HG02571 (cell line): ENCODE measurements at regions not wholly inside any gene's neighbourhood (a gene's known extent, or its start where the extent isn't known, plus 50 kb on each side); places are given as distances from the start of the nearest gene placed in this dataset.

Source experiments
- ATAC-seq: cut with Tn5 transposase; IDR thresholded peaks from one replicate; pipeline ENCODE4 v1.9.1; 2021; ENCODE audit warnings: mild to moderate bottlenecking, moderate library complexity; ENCODE audit not compliant: unreplicated experiment

DNA sequence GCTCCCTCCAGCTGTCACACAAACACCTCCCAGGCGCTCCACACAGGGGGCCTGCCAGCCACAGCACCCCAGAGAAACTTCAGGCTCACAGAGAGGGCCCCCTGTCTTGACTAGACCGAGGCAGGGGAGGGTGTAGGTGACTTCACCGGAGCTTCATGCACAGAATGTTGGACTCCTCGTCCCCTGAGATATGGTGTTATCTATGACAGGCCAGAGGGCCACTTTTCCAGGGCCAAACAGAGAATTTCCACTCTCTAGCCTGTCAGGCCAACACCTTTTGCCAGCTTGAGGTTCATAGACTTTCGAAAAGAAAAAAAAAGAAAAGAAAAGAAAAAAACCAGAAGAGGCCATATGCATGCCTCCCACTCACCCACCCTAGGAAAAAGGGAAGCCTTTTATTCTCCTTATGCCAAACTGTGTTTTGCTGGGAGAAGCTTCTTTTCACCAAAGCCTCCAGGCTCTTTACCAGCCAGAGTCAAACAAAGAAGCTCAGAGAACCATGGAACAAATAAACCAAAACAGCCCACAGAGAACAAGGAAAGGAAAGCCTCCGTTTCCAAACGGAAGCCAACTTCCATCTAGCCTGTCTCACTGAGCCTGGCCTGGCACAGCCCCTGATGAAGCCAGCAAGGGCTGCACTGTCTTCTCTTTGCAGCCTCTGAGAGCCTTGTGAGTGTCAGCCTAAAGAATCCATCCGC, 313.2 kb upstream of the JARID2 start:
- ATAC-seq = no peak

DNA sequence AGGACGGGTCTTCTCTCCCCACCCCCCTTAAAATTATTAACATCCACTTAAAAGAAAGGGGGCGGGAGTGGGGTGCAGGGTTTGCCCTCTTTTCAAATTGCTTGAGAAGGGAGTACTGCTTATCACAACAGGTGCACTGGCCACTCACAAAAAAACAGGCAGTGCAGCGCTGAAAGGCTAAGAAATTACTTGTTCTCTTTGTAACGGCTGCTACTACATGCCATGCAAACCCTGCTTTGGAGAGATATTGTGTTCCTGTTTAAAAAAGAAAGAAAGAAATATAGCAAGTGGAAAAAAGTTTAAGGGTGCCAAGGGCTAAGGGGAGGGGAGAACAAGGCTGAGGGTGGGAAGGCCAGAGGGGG, 312.7 kb upstream of the JARID2 start:
- ATAC-seq = no peak

DNA sequence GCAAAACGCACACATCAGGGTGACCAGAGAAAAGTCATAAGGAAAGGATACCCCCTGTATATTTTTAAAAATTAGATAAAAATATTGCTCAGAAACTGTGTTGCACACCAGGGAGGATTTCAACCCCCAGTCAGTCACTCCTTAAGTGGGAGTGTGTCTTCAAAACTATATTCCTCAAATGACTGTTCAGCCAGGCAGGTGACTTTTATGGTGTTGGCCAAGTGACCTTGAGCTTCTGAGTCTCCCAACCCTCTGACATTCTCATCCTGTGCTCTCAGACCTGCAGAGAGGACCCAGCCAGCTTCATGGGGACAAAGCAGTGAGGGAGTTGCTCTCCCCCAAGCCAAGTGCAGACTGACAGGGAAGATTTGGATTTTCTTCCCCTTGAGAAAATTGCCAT, 311.9 kb upstream of the JARID2 start:
- ATAC-seq = no peak

DNA sequence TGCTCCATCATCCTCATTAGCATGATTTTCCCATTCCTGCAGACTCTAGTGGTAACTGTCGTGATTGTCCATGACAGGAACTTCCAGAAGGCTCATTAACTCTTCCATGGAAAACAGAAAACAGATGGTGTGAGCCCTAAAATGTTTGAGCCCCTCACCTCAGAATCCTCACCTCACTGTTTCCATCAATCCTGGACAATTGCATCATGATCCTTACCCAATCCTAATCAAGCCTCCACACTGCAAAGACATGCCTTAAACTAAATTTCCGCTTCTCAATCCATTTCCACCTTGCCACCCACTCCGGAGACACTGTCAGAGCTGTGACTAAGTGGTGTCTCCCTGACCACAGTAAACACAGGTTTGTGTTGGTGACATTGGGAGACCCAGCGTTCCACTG, 311.0 kb upstream of the JARID2 start:
- no peak for ATAC-seq

DNA sequence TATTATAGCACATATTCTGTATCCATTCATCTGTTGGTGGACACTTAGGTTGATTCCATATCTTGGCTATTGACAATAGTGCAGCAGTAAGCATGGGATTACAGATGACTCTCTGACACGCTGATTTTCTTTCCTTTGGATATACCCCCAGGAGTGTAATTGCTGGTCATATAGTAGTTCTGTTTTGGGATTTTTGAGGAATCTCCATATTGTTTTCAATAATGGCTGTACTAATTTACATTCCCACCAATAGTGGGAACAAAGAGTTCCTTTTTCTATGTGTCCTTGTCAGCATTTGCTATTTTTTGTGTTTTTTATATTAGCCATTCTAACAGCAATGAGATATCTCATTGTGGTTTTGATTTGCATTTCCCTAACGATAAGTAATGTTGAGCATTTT, 309.0 kb upstream of the JARID2 start:
- ATAC-seq = no peak

DNA sequence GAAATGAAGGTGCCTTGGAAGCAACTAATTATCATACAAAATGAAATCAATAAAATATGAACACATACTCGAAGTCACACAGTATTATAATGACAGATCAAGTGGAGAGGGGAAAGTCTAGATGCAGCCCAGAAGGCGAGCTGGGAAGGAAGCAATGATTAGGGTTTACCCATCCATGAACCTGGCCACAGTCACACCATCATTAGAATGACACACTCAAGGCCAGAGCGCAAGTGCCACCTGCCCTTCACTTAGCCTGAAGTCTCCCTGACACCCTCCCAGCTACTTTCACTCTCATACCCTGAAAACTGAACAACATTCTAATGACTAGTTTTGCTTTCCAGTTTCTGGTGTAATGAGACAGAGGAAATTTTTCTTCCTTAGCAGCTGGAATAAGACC, 302.8 kb upstream of the JARID2 start:
- no peak for ATAC-seq

DNA sequence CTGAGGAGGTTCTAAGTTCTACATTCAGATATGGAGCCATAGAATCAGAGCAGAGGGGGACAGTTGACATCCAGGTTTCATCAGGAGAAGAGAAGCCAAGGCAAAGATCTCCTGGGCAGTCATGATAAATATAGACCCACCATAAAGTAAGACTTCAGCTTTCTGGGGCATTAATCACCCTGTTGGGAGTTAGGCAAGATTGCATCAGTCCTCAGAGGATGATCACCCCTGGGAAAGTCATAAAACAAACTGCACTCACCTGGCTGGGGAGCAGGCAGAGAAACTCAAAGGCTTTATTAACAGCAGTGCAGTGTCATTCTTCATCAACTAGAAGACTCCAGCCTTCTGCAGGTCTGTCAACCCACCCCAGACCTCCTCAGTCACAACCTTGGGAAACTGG, 301.3 kb upstream of the JARID2 start:
- ATAC-seq = no peak

DNA sequence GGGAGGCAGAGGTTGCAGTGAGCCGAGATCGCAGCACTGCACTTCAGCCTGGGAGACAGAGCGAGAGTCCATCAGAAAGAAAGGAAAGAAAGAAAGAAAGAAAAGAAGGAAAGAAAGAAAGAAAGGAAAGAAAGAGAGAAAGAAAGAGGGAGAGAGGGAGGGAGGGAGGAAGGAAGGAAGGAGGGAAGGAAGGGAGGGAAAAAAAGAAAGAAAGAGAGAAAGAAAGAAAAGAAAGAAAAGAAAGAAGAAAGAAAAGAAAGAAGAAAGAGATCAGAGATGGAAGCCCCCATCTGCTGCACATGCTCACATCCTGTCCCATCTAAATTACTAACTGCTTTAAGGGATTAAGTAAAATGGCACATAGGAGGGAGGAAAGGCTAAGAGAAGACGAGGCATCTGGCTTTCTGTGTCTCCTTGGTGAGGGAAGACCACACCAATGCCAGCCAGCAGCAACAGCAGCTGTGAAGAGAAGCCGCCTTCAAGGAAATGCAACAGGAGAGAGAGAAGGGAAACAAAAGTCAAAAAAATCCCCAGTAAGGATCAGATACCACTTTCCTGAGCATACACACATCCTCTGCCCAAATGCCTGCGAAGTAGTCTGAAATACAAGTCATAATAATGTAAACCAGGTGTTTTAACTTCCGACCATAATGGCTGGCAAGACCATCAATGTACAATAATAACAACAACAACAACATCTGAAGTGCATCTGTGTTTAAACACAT, 300.2 kb upstream of the JARID2 start:
- no peak for ATAC-seq

DNA sequence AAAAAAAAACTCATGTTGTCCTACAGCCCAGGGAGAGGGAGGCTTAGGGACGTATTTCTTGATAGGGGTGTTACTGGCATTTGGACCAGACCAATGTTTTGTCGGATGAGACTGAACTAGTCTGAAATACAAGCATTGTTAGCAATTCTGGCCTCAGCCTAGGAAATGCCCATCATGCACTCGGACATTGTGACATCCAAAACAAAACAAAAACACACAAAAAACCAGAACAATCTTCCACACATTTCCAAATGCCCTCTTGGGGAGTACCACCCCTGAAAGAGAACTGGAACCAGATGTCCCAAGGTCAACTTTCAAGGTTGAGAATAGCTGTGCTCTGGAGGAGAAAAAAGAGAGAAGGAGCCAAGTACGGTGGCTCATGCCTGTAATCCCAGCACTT, 299.1 kb upstream of the JARID2 start:
- no peak for ATAC-seq

DNA sequence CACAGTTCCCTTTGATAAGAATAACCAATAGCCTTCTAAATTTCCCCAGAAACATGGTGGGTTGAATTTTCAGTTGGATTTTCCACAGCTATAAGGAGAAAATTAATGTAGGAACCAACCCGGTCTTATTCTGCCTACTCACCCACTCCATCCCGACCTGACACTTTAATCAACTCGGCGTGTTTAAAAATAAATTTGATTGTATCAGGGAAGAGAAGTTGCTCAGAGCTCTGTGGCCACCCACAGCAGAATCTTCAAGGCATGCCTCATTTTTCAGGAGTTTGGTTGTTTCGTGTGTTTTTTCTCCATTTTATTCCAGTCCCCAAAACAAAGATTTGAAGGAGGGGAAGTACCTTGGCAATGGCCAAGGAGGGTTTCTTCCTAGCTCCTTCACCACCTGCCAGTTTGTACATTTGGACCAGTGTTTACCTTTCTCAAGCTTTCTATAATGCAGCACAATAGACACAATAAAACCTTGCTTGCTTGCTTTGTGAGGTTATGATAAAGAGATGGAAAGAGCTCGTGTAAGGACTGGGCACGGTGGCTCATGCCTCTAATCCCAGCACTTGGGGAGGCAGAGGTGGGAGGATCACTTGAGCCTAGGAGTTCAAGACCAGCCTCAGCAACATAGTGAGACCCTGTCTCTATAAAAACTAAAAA, 297.2 kb upstream of the JARID2 start:
- no peak for ATAC-seq

DNA sequence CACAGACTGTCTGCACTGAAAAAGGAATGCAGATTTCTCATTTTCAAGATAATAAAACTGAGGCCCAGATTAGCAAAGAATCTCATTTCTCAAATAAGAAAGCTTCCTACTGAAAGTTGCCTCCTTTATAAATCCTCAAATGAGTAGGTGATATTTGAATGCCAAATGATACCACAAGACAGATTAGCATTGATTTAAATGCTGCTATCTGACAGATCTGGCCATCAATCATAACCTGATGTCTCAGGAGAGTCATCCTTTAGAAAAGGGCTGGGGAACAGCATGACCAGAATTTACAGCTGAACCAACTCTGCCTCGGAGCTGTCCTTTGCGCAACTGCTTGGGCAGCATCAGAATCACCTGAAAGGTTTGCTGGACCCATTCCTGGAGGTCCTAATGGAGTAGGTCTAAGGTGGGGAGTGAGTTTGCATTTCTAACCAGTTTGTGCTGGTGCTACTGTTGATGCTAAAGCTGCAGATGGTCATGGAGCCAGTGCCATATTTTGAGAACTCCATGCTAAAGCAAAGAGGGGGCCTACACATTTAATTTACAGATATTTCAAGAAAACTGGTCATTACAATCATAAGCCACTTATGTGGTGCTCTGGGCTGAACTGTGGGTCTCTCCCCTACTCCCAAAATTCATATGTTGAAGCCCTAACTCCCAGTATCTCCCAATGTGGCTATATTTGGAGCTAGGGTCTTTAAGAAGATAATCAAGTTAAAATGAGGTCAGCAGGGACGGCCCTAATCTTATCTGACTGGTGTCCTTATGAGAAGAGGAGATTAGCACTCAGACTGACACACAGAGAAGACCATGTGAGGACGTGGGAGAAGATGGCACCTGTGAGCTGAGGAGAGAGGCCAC, 295.5 kb upstream of the JARID2 start:
- ATAC-seq = no peak

DNA sequence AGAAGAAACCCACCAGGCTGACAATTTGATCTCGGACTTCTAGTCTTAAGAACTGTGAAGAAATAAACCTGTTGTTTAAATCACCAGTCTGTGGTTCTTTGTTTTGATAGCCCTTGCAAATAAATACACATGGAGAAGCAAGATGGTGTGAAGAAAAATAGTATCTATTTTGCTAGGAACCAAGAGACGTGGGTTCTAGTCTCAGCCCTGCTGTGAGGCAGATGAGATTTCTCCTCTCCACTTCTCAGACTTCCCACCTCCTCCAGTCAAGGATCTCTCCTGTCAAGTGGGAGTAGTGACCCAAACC, 294.9 kb upstream of the JARID2 start:
- no peak for ATAC-seq

DNA sequence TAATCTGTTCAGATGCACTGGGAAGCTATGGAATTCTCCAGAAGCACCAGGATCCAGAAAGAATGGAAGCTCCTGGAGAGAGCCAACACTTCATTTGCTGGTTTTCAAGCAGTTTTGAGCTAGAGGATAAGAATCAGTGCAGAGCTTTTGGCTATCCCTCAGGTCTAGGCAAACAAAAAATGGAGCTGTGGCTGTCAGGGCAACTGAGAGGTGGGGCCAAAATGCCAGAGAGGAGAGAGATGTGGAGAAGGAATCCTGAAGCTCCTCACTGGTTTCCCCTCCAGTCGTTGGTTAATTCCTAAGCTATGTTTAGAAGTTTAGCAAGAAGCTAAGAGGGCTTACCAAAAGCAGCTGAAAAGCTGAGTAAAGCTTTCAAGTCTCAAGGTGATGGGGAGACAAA, 294.2 kb upstream of the JARID2 start:
- ATAC-seq = no peak

DNA sequence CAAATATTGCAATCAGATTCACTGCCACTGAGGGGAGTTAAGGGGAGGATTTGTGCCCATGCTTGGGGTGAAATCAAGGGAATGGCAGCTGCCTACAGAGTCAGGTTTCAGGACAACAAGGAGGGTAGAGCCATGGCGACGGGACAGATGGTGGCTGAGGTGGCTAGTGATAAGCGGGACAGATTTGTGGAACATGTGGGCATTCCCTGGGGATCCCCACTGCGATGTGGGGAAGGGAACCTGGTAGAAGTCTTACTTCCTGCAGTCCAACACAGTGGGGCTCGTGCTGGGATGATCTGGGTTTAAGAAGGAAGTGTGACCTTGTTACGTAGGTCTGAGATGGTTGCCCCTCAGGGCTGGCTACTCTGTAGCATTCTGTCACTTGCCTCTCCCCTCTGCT, 292.0 kb upstream of the JARID2 start:
- no peak for ATAC-seq

DNA sequence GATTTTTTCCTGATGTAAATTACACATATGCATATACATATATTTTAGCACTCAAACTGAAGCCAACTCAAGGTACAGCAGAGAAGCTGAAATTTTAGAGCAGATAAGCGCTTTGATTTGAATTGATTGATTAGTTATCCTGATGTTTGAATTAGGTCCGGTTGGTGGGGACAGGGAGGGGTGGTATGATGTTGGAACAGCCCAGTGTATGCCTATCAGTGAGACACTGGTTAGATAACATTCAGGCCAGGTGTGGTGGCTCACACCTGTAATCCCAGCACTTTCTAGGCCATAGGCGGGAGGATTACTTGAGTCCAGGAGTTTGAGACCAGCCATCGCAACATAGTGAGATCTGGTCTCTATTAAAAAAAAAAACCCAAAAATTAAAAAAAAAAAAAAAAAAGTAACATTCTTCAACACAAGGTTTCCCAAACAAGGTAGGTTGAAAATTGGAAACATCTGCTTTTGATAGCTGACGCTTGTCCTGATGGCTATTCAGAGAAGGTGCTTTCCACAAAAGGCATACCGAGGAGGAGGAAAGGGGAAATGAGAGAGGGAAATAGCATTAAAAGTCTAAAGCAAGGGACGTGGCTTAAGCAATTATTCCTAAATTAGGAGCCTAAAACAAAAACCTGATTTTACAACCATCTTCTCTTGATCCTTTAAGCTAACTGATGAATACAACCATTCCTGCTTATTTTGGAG, 288.4 kb upstream of the JARID2 start:
- no peak for ATAC-seq

DNA sequence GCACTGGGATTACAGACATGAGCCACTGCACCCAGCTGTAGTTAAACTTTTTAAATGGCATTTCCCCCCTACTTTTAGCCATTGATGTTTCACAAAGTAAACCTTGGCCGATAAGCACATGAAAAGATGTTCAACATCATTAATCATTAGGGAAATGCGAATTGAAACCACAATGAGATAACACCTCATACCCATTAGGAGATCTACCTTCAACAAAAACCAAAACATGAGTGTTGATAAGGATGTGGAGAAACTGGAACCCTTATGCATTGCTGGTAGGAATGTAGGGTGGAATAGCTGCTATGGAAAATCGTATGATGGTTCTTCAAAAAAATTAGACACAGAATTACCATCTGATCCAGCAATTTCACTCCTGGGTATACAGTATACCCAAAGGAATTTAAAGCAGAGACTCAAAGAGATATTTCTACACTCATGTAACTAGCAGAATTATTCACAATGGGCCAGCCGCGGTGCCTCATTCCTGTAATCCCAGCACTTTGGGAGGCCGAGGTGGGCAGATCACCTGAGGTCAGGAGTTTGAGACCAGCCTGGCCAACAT, 286.5 kb upstream of the JARID2 start:
- ATAC-seq = no peak

DNA sequence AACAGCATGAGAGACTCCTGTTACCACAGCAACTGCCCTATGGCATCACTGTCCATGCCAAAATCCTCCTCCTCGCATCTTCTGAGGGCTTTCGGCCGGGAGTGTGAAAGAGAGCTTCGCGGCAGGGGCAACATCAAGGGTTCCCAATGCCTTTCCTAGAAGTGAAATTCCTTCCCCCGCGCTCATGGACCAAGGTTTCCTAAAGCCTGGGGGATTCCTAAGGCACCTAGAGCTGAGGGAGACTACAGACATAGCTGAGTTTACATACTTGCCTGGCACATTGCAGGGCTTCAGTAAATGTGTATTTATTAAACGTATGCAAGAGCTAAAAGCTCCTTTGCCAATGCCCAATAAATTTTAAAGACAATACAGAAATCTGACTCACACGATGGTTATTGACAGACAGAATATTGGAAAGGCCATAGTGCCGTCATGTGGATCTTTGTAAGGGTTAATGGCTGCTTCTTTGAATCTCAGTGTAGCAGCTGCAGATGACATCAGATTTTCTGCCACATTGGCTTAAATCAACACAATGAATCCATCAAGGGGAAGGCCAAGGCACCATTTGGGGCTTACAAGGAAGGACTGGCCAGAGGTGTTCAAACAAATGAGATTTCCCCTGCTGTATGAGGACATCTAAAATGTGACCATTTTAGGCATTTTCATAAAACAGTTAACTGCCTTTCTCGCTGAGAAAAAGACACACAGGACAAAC, 281.2 kb upstream of the JARID2 start:
- no peak for ATAC-seq

DNA sequence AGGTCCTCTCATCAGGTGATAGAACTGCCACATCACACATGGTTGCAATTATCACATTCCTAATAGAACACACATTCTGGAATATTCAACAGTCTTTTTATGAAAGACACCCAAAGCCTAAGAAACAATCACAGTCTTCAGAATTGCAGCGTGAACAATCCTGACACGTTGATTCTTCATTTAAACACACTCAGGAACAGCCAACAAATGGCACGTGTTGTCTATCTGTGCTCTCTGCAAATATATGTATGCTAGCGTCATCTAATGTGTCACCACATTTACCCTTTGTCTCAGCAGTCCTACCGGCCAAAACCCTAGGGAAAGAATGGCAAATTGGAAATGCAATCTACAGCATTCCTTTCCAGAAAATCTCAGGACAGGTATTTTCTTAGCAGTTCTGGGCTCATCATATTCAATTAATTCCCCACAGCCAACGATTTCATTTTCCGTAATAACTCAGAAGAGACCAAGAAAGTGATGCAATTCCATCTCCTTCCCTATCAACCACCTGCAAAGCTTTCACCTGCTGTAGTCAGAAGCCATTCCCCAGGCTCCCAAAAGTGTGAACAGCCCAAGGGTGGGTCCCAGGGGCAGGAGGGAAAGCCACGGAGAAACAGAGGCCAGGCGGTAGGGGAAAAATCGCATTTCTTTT, 280.3 kb upstream of the JARID2 start:
- ATAC-seq = no peak

DNA sequence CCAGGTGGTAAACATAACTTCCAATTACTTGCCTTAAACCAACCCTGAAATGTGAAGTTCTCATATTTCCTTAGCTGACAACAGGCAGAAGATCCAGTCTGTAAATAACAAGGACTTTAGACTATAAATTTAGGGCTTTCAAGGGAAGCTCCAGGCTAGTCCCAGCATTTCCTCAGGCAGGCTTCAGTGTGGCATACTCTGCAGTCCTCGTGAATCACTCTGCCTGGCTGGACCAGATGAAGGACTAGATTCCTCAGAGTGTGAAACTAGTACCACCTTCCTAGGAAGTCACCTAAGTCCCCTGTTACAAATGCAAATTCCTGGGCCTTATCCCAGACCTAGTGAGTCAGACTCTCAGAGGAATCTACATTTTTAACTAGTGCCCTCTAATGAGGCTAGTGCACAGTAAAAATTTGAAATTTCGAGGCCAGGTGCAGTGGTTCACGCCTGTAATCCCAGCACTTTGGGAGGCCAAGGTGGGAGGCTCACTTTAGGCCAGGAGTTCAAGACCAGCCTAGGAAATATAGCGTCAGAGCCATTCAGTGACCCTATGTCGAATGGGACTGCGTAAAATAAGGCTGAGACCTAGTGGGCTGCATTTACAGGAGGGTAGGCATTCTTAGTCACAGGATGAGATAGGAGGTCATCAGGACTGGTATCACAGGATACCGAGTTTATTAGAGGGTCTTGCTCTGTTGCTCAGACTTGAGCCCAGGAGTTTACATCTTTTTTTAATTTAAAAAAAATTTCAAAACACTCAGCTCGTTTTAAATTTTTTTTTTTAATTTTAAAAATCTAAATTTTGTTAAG, 279.6 kb upstream of the JARID2 start:
- ATAC-seq = no peak
